OCI-LY1 (cell line): ENCODE measurements at regions not wholly inside any gene's neighbourhood (a gene's known extent, or its start where the extent isn't known, plus 50 kb on each side); places are given as distances from the start of the nearest gene placed in this dataset.

ENCODE experiments used
- H2AFZ ChIP-seq: fragments of 200-600 bp; sonication (generic), shearing (Covaris generic); 2 replicates; pipeline ENCODE4 v1.6.0; 2014; ENCODE audit warnings: antibody characterized with exemption, mild to moderate bottlenecking, low read length
- H3F3A ChIP-seq: fragments of 200-600 bp; sonication (generic), shearing (Covaris generic); 2 replicates; pipeline ENCODE4 v1.6.0; 2014; ENCODE audit warnings: mild to moderate bottlenecking, antibody characterized with exemption, low read length, moderate library complexity; ENCODE audit not compliant: insufficient read depth
- H3K27ac ChIP-seq: fragments of 200-600 bp; sonication (generic); 2 replicates; pipeline ENCODE4 v1.5.1; 2014; ENCODE audit warnings: low read length, mixed run types, mild to moderate bottlenecking, low read depth; ENCODE audit not compliant: poor library complexity, severe bottlenecking
- H3K27me3 ChIP-seq: fragments of 200-600 bp; sonication (generic); 2 replicates; pipeline ENCODE4 v1.6.0; 2014; ENCODE audit warnings: antibody characterized with exemption, mild to moderate bottlenecking, low read length, moderate library complexity; ENCODE audit not compliant: insufficient read depth
- H3K36me3 ChIP-seq: fragments of 200-600 bp; sonication (generic); 2 replicates; pipeline ENCODE4 v1.6.1; 2014; ENCODE audit warnings: mild to moderate bottlenecking, antibody characterized with exemption, low read length, moderate library complexity, mixed read lengths; ENCODE audit not compliant: insufficient read depth
- H3K4me1 ChIP-seq: fragments of 200-600 bp; sonication (generic); 2 replicates; pipeline ENCODE4 v1.5.1; 2014; ENCODE audit warnings: mild to moderate bottlenecking, low read length, moderate library complexity; ENCODE audit not compliant: insufficient read depth, severe bottlenecking
- H3K4me2 ChIP-seq: fragments of 200-600 bp; sonication (generic), shearing (Covaris generic); 2 replicates; pipeline ENCODE4 v1.6.1; 2014; ENCODE audit warnings: low read length
- H3K4me3 ChIP-seq: fragments of 200-600 bp; sonication (generic); 2 replicates; pipeline ENCODE4 v1.5.1; 2014; ENCODE audit warnings: low read length, low read depth, mild to moderate bottlenecking, mixed read lengths; ENCODE audit not compliant: poor library complexity, severe bottlenecking
- H3K79me2 ChIP-seq: fragments of 200-600 bp; shearing (Covaris generic); 2 replicates; pipeline ENCODE4 v1.6.1; 2016; ENCODE audit warnings: mixed run types, low read length, mixed read lengths; ENCODE audit not compliant: insufficient read depth
- H3K9ac ChIP-seq: fragments of 200-600 bp; sonication (generic), shearing (Covaris generic); 2 replicates; pipeline ENCODE4 v1.6.1; 2014; ENCODE audit warnings: mild to moderate bottlenecking, low read length, mixed read lengths
- H3K9me2 ChIP-seq: fragments of 200-600 bp; sonication (generic), shearing (Covaris generic); 2 replicates; pipeline ENCODE4 v1.6.1; 2014; ENCODE audit warnings: low read depth, mild to moderate bottlenecking, low read length, mixed read lengths
- H3K9me3 ChIP-seq: fragments of 200-600 bp; shearing (Covaris generic); 2 replicates; pipeline ENCODE4 v1.6.1; 2014; ENCODE audit warnings: low read length, mixed read lengths
- H4K20me1 ChIP-seq: fragments of 200-600 bp; sonication (generic), shearing (Covaris generic); 2 replicates; pipeline ENCODE4 v1.6.0; 2016; ENCODE audit warnings: mild to moderate bottlenecking, low read length; ENCODE audit not compliant: insufficient read depth
- CTCF ChIP-seq: fragments of 200-600 bp; sonication (generic), shearing (Covaris generic); IDR thresholded peaks from 2 replicates; pipeline ENCODE4 v1.5.1; 2017; ENCODE audit warnings: mild to moderate bottlenecking, antibody characterized with exemption, low read length, moderate library complexity, mixed read lengths
- EZH2 ChIP-seq: fragments of 200-600 bp; sonication (generic), shearing (Covaris generic); IDR thresholded peaks from 2 replicates; pipeline ENCODE4 v1.8.0; 2017; ENCODE audit warnings: borderline replicate concordance, mixed run types, mild to moderate bottlenecking, antibody characterized with exemption, low read length, moderate library complexity, mixed read lengths

DNA sequence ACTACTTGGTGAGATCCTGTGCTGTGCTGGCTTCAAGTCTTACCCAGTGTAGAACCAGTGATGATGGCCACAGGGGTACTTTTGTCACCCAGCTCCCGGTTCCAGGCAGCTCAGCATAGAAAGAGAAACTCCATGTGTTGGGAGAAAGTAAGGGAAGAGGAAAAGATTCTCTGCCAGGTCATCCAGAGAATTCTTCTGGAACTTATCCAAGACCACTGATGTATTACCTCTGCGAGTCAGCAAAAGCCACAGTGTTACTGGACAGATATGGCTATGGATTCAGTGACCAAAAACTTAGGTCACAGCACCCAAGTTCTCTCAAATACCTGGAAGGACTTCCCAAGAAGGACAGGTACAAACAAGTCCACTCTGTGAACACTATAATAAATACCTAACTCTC lies 399.5 kb upstream of the MIR17HG start:
- Histone ChIP-seq H3K27me3 (no peaks in the 10 kb centered on the region), H3K36me3 (no peaks in the 10 kb centered on the region)
- no peak for TF ChIP-seq EZH2
- no peak for TF ChIP-seq CTCF

GRCh38 chr13:90950160-90950559 lies 397.3 kb upstream of the MIR17HG start:
- H3K4me1 ChIP-seq: no peaks in the 10 kb centered on the region
- no peaks in the 10 kb centered on the region for H4K20me1 ChIP-seq
- H3K27ac ChIP-seq: no peak overlapping the region
- H3K4me3 ChIP-seq: no peak overlapping the region
- H3K9me3 ChIP-seq: no peaks in the 10 kb centered on the region
- no peak overlapping the region for H3K9ac ChIP-seq
- no peaks in the 10 kb centered on the region for H3K36me3 ChIP-seq
- no peaks in the 10 kb centered on the region for H3K9me2 ChIP-seq
- no peak overlapping the region for H3K4me2 ChIP-seq
- H3K79me2 ChIP-seq: no peaks in the 10 kb centered on the region
- no peaks in the 10 kb centered on the region for H3F3A ChIP-seq
- H2AFZ ChIP-seq: no peak overlapping the region
- TF ChIP-seq CTCF (no peak), EZH2 (no peak)
- no peaks in the 10 kb centered on the region for H3K27me3 ChIP-seq

More for the DNA sequence above, 399.5 kb upstream of the MIR17HG start:
- no peak overlapping the region for H3K9ac ChIP-seq
- H3K79me2 ChIP-seq: no peaks in the 10 kb centered on the region
- no peaks in the 10 kb centered on the region for H3K9me2 ChIP-seq
- no peaks in the 10 kb centered on the region for H3K9me3 ChIP-seq
- no peaks in the 10 kb centered on the region for H4K20me1 ChIP-seq
- no peak overlapping the region for H3K4me2 ChIP-seq
- no peaks in the 10 kb centered on the region for H3F3A ChIP-seq
- H3K4me3 ChIP-seq: no peak overlapping the region
- H3K4me1 ChIP-seq: no peaks in the 10 kb centered on the region
- no peak overlapping the region for H2AFZ ChIP-seq
- H3K27ac ChIP-seq: no peak overlapping the region

GRCh38 chr13:90951663-90952062 lies 395.8 kb upstream of the MIR17HG start:
- Histone ChIP-seq H3K9me3 (no peaks in the 10 kb centered on the region), H3K36me3 (no peaks in the 10 kb centered on the region), H3K9ac (no peak overlapping the region), H3F3A (no peaks in the 10 kb centered on the region), H3K9me2 (no peaks in the 10 kb centered on the region), H3K27me3 (no peaks in the 10 kb centered on the region), H2AFZ (no peak overlapping the region), H4K20me1 (no peaks in the 10 kb centered on the region), H3K27ac (no peak overlapping the region), H3K4me1 (no peaks in the 10 kb centered on the region), H3K4me3 (no peak overlapping the region), H3K79me2 (no peaks in the 10 kb centered on the region), H3K4me2 (no peak overlapping the region)
- TF ChIP-seq CTCF (no peak), EZH2 (no peak)
